Esophagus muscularis mucosa (tissue), 4 donors: ENCODE measurements at regions not wholly inside any gene's neighbourhood (a gene's known extent, or its start where the extent isn't known, plus 50 kb on each side); places are given as distances from the start of the nearest gene placed in this dataset.

Experiments
- DNase-seq: peaks from one replicate; pipeline ENCODE4 v3.0.0-alpha.2; 2017; ENCODE audit errors: extremely low spot score
- H3K27ac ChIP-seq, 4 donors: fragments of 200-600 bp; sonication (generic); replicated peaks in 1 of 4; 1 replicate in 3 of 4; 2 replicates in 1 of 4; pipeline ENCODE4 v1.5.1; 2016 to 2019; ENCODE audit warnings: mild to moderate bottlenecking in 1 of 4
- H3K27me3 ChIP-seq, 4 donors: fragments of 200-600 bp; sonication (generic); one replicate each; pipeline versions ENCODE4 v1.5.1 to v1.6.0; 2016 to 2019
- H3K36me3 ChIP-seq, 4 donors: fragments of 200-600 bp; sonication (generic); one replicate each; pipeline ENCODE4 v1.5.1; 2016 to 2019
- H3K4me1 ChIP-seq, 4 donors: fragments of 200-600 bp; sonication (generic); one replicate each; pipeline ENCODE4 v1.5.1; 2016 to 2019
- H3K4me3 ChIP-seq, 4 donors: fragments of 200-600 bp; sonication (generic); 1 replicate in 2 of 4; 2 replicates in 2 of 4; pipeline ENCODE4 v1.5.1; 2016 to 2019; ENCODE audit warnings: mild to moderate bottlenecking in 4 of 4, moderate library complexity in 1 of 4
- H3K9me3 ChIP-seq, 4 donors: fragments of 200-600 bp; sonication (generic); 1 replicate in 3 of 4; 2 replicates in 1 of 4; pipeline ENCODE4 v1.5.1; 2016 to 2019
- EP300 ChIP-seq: sonication (generic); formaldehyde crosslinking; IDR thresholded peaks from one replicate; pipeline ENCODE4 v1.6.1; 2017; ENCODE audit warnings: antibody characterized with exemption
- POLR2A ChIP-seq: fragments of 450-650 bp; IDR thresholded peaks from one replicate; pipeline ENCODE4 v1.6.1; 2017; ENCODE audit warnings: antibody characterized with exemption, moderate library complexity, mild to moderate bottlenecking, low read depth
- POLR2AphosphoS5 ChIP-seq, 2 donors: sonication (generic); formaldehyde crosslinking; IDR thresholded peaks; one replicate each; pipeline ENCODE4 v1.6.1; 2017; ENCODE audit warnings: antibody characterized with exemption in 2 of 2
- WGBS: methylation state at CpG from one replicate; pipeline ENCODE4 v1.1.5; 2018; 5-methylcytosine and 5-hydroxymethylcytosine counted together
- intact Hi-C: fragments of 100-400 bp; cut with DNase I; formaldehyde crosslinking; loops from one replicate; pipeline ENCODE4 v1.15.1; 2023
- TF ChIP-seq, protein P1 (sequence below), 3 experiments: fragments of 200-600 bp in 2 of 3; fragments of 450-650 bp in 1 of 3; sonication (generic) in 2 of 3; IDR thresholded peaks; one replicate each; pipeline ENCODE4 v1.5.1; 2017 to 2019; ENCODE audit warnings: antibody characterized with exemption in 3 of 3, mild to moderate bottlenecking in 2 of 3, moderate library complexity in 1 of 3

DNA sequence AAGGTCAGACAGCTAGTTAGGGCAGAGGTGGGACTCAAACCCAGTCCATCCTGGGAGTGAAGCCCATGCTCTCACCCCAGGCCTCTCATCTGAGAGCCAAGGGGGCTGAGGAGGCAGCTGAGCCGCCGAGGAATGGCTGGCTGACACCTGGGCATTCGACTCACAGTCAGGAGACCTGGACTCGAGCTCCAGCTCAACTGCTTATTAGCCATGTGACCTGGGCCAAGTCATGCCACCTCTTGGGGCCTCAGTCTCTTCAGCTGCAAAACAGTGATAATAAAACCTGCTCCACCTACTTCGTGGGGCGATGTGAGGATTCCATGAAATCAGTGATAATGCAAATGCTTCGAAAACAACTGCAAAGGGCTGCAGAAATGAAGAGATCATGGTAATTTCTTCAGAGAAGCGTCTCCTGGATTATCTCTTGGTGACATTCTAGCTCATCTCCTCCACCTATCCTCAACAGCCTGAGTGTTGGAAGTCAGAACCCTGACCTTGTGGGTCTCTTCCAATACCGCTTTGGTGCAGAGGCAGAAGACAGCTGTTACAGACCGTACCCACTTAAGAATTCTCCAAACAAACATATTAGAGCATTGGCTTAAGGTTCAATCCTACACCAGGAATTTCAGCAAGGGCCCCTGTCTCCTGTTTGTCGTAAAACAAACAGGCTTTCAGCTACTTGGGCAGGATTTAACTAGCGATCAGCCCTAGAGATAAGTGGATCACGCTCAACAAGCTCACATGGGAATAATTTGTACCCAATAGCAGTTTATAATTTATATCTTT lies 60.0 kb upstream of the PIM1 start:
- no peak for DNase-seq
- Histone ChIP-seq H3K36me3 (no peaks in the 10 kb centered on the region), H3K4me3 (no peak overlapping the region), H3K27me3 (no peaks in the 10 kb centered on the region), H3K9me3 (no peaks in the 10 kb centered on the region), H3K27ac (no peak overlapping the region), H3K4me1 (no peaks in the 10 kb centered on the region)
- intact Hi-C loops: no loop called here
- 87% methylated on average over 12 of the region's 13 CpGs for WGBS
- TF ChIP-seq POLR2A: no peak
- no peak for TF ChIP-seq EP300
- TF ChIP-seq, protein P1, sequence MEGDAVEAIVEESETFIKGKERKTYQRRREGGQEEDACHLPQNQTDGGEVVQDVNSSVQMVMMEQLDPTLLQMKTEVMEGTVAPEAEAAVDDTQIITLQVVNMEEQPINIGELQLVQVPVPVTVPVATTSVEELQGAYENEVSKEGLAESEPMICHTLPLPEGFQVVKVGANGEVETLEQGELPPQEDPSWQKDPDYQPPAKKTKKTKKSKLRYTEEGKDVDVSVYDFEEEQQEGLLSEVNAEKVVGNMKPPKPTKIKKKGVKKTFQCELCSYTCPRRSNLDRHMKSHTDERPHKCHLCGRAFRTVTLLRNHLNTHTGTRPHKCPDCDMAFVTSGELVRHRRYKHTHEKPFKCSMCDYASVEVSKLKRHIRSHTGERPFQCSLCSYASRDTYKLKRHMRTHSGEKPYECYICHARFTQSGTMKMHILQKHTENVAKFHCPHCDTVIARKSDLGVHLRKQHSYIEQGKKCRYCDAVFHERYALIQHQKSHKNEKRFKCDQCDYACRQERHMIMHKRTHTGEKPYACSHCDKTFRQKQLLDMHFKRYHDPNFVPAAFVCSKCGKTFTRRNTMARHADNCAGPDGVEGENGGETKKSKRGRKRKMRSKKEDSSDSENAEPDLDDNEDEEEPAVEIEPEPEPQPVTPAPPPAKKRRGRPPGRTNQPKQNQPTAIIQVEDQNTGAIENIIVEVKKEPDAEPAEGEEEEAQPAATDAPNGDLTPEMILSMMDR (IDR thresholded peaks at IDR 0.05): no peak
- no peak for TF ChIP-seq POLR2AphosphoS5 (IDR thresholded peaks at IDR 0.05)

- Histone ChIP-seq H3K4me1 (no peaks in the 10 kb centered on the region), H3K27ac (no peak overlapping the region), H3K27me3 (no peaks in the 10 kb centered on the region), H3K36me3 (no peaks in the 10 kb centered on the region), H3K9me3 (no peaks in the 10 kb centered on the region), H3K4me3 (no peak overlapping the region)
- intact Hi-C loops: no loop called here
- TF ChIP-seq EP300: no peak
- no peak for TF ChIP-seq POLR2A
- 88% methylated on average over 11 of the region's 11 CpGs for WGBS
- DNase-seq: no peak
Measured at GRCh38 chr6:37110500-37111461, 59.2 kb upstream of the PIM1 start.

GRCh38 chr6:37113976-37114375 lies 56.0 kb upstream of the PIM1 start:
- intact Hi-C loops: no loop called here
- Histone ChIP-seq H3K36me3 (no peaks in the 10 kb centered on the region), H3K27ac (no peak overlapping the region), H3K4me3 (no peak overlapping the region), H3K4me1 (no peaks in the 10 kb centered on the region), H3K9me3 (no peaks in the 10 kb centered on the region), H3K27me3 (no peaks in the 10 kb centered on the region)
- DNase-seq: no peak
- TF ChIP-seq, protein P1 (IDR thresholded peaks at IDR 0.05): no peak
- TF ChIP-seq EP300: no peak
- TF ChIP-seq POLR2AphosphoS5 (IDR thresholded peaks at IDR 0.05): no peak
- no peak for TF ChIP-seq POLR2A
- WGBS: 96% methylated on average over 4 of the region's 4 CpGs

DNA sequence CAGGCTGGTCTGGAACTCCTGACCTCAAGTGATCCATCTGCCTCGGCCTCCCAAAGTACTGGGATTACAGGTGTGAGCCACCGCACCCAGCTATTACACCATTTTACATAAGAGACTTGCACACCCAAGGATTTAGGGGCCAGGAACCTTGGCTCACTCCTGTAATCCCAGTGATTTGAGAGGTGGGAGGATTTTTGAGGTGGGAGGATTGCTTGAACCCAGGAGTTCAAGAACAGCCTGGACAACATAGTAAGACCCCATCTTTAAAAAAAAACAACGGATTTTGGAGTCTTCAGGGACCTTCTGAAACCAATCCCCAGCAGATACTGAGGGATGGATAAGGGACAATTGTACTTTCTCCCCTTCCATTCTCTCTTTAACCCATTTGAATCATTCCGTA lies 55.3 kb upstream of the PIM1 start:
- Histone ChIP-seq H3K9me3 (no peaks in the 10 kb centered on the region), H3K4me1 (no peaks in the 10 kb centered on the region), H3K4me3 (no peak overlapping the region), H3K27ac (no peak overlapping the region), H3K36me3 (no peaks in the 10 kb centered on the region), H3K27me3 (no peaks in the 10 kb centered on the region)
- DNase-seq: no peak
- TF ChIP-seq POLR2A (no peak), POLR2AphosphoS5 (IDR thresholded peaks at IDR 0.05) (no peak), EP300 (no peak)
- TF ChIP-seq, protein P1 (IDR thresholded peaks at IDR 0.05): no peak
- intact Hi-C loops: no loop called here
- 90% methylated on average over 4 of the region's 4 CpGs for WGBS

DNA sequence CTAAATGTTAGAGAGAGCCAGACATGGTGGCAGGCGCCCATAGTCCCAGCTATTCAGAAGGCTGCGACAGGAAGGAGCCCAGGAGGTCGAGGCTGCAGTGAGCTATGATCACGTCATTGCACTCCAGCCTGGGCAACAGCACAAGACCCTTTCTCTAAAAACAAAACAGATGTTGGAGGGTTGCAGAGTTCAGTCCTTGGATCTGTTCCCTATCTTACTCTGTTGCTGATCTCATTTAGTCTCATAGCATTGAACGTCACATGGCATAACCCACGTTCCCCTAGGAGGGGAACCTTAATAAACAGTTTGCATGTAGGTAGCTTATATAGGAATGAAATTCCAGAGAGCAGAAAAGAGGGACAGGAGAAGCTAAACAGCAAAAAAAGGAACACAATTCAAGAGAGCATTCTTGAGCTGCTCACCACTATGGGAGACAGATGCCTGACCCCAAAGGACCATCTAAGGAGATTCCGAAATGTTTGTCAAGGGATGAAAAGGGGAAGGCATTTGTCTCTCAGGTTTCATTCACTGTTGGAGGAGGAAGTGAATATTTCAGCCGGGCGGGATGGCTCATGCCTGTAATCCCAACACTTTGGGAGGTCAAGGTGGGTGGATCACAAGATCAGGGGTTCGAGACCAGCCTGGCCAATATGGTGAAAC lies 54.6 kb upstream of the PIM1 start:
- TF ChIP-seq, protein P1 (IDR thresholded peaks at IDR 0.05): no peak
- TF ChIP-seq POLR2AphosphoS5 (IDR thresholded peaks at IDR 0.05) (no peak), EP300 (no peak), POLR2A (no peak)
- WGBS: 66% methylated on average over 10 of the region's 10 CpGs
- H3K36me3 ChIP-seq: no peaks in the 10 kb centered on the region
- no peaks in the 10 kb centered on the region for H3K4me1 ChIP-seq
- H3K27ac ChIP-seq: no peak overlapping the region
- no peaks in the 10 kb centered on the region for H3K9me3 ChIP-seq
- H3K27me3 ChIP-seq: no peaks in the 10 kb centered on the region
- intact Hi-C loops: no loop called here
- no peak for DNase-seq
- no peak overlapping the region for H3K4me3 ChIP-seq
